H9 (cell line): ENCODE measurements at regions not wholly inside any gene's neighbourhood (a gene's known extent, or its start where the extent isn't known, plus 50 kb on each side); places are given as distances from the start of the nearest gene placed in this dataset.

ENCODE experiments used
- DNase-seq: peaks from one replicate; pipeline ENCODE4 v3.0.0-alpha.2; 2017
- H2AFZ ChIP-seq: one replicate; pipeline ENCODE4 v1.6.1; 2013; ENCODE audit warnings: mild to moderate bottlenecking, low read length, control low read depth, moderate library complexity
- H2AK5ac ChIP-seq: 2 replicates; pipeline ENCODE4 v1.6.1; 2013; ENCODE audit warnings: low read length, control low read depth, mixed read lengths; ENCODE audit not compliant: insufficient read length
- H2BK120ac ChIP-seq: one replicate; pipeline ENCODE4 v1.6.1; 2013; ENCODE audit warnings: low read depth, mild to moderate bottlenecking, low read length, control low read depth, inconsistent platforms; ENCODE audit not compliant: poor library complexity, severe bottlenecking
- H2BK12ac ChIP-seq: 2 replicates; pipeline ENCODE4 v1.6.1; 2013; ENCODE audit warnings: low read length, control low read depth, mixed read lengths, low read depth; ENCODE audit not compliant: insufficient read length
- H2BK15ac ChIP-seq: 2 replicates; pipeline ENCODE4 v1.6.1; 2013; ENCODE audit warnings: low read depth, low read length, control low read depth
- H2BK20ac ChIP-seq: one replicate; pipeline ENCODE4 v1.6.1; 2013; ENCODE audit warnings: low read depth, mild to moderate bottlenecking, low read length, control low read depth, inconsistent platforms; ENCODE audit not compliant: poor library complexity, severe bottlenecking
- H2BK5ac ChIP-seq: 2 replicates; pipeline ENCODE4 v1.6.1; 2013; ENCODE audit warnings: low read length, control low read depth, mixed read lengths; ENCODE audit not compliant: insufficient read length
- H3K14ac ChIP-seq: 2 replicates; pipeline ENCODE4 v1.6.1; 2013; ENCODE audit warnings: low read length, control low read depth; ENCODE audit not compliant: insufficient read depth
- H3K18ac ChIP-seq: 2 replicates; pipeline ENCODE4 v1.6.1; 2013; ENCODE audit warnings: low read depth, mild to moderate bottlenecking, mixed read lengths, low read length, control low read depth; ENCODE audit not compliant: insufficient read length
- H3K23ac ChIP-seq: 2 replicates; pipeline ENCODE4 v1.6.1; 2013; ENCODE audit warnings: low read length, control low read depth, mixed read lengths, low read depth; ENCODE audit not compliant: insufficient read length
- H3K23me2 ChIP-seq: 2 replicates; pipeline ENCODE4 v1.6.1; 2013; ENCODE audit warnings: low read depth, mild to moderate bottlenecking, mixed read lengths, low read length, control low read depth; ENCODE audit not compliant: insufficient read length, poor library complexity, severe bottlenecking
- H3K27ac ChIP-seq: 2 replicates; pipeline ENCODE4 v1.5.1; 2013; ENCODE audit warnings: low read length, control low read depth, mixed read lengths, low read depth; ENCODE audit not compliant: insufficient read length
- H3K27me3 ChIP-seq: 2 replicates; pipeline ENCODE4 v1.6.1; 2013; ENCODE audit warnings: low read length, control low read depth, inconsistent platforms; ENCODE audit not compliant: insufficient read depth
- H3K4ac ChIP-seq: 2 replicates; pipeline ENCODE4 v1.6.1; 2013; ENCODE audit warnings: low read depth, mild to moderate bottlenecking, control low read depth, inconsistent platforms, low read length, moderate library complexity
- H3K4me1 ChIP-seq: 2 replicates; pipeline ENCODE4 v1.6.1; 2013; ENCODE audit warnings: low read length, control low read depth, inconsistent platforms; ENCODE audit not compliant: insufficient read depth
- H3K4me2 ChIP-seq: 2 replicates; pipeline ENCODE4 v1.6.1; 2013; ENCODE audit warnings: low read length, control low read depth, mixed read lengths; ENCODE audit not compliant: insufficient read length, insufficient read depth
- H3K56ac ChIP-seq: 2 replicates; pipeline ENCODE4 v1.6.1; 2013; ENCODE audit warnings: low read depth, mild to moderate bottlenecking, mixed read lengths, low read length, control low read depth; ENCODE audit not compliant: insufficient read length
- H3K79me1 ChIP-seq: 2 replicates; pipeline ENCODE4 v1.6.1; 2013; ENCODE audit warnings: low read depth, mild to moderate bottlenecking, moderate library complexity, low read length, control low read depth, inconsistent platforms; ENCODE audit not compliant: insufficient read depth, poor library complexity, severe bottlenecking
- H3K79me2 ChIP-seq: 2 replicates; pipeline ENCODE4 v1.6.1; 2013; ENCODE audit warnings: low read length, control low read depth, inconsistent platforms; ENCODE audit not compliant: insufficient read depth
- H3K9ac ChIP-seq: 2 replicates; pipeline ENCODE4 v1.6.1; 2013; ENCODE audit warnings: low read length, control low read depth, mixed read lengths; ENCODE audit not compliant: insufficient read length; ENCODE audit errors: extremely low read depth
- H3K9me3 ChIP-seq: one replicate; pipeline ENCODE4 v1.6.1; 2013; ENCODE audit warnings: low read depth, low read length, inconsistent platforms; ENCODE audit not compliant: control insufficient read depth
- H3T11ph ChIP-seq: one replicate; pipeline ENCODE4 v1.6.1; 2013; ENCODE audit warnings: mild to moderate bottlenecking, low read length, control low read depth, inconsistent platforms
- H4K20me1 ChIP-seq: one replicate; pipeline ENCODE4 v1.6.1; 2013; ENCODE audit not compliant: control insufficient read depth, insufficient read length, insufficient read depth
- H4K5ac ChIP-seq: 2 replicates; pipeline ENCODE4 v1.6.1; 2013; ENCODE audit warnings: low read depth, mild to moderate bottlenecking, mixed read lengths, low read length, control low read depth; ENCODE audit not compliant: insufficient read length
- H4K8ac ChIP-seq: replicated peaks from 2 replicates; pipeline ENCODE4 v1.6.1; 2013; ENCODE audit warnings: low read length, control low read depth, mixed read lengths, low read depth; ENCODE audit not compliant: insufficient read length
- H4K91ac ChIP-seq: 2 replicates; pipeline ENCODE4 v1.6.1; 2013; ENCODE audit warnings: low read depth, mild to moderate bottlenecking, moderate library complexity, mixed read lengths, low read length, control low read depth; ENCODE audit not compliant: insufficient read length
- H3K27ac Mint-ChIP-seq, 3 experiments: 2 replicates in 2 of 3; 3 replicates in 1 of 3; pipeline ENCODE4 v1.8.0; 2020 to 2021; ENCODE audit warnings: mixed read lengths in 3 of 3, mild to moderate bottlenecking in 1 of 3, moderate library complexity in 1 of 3
- H3K27me3 Mint-ChIP-seq: 2 replicates; pipeline ENCODE4 v1.8.0; 2021; ENCODE audit warnings: low read depth, mild to moderate bottlenecking, moderate library complexity, mixed read lengths
- H3K36me3 Mint-ChIP-seq, 3 experiments: 2 replicates in 2 of 3; 3 replicates in 1 of 3; pipeline ENCODE4 v1.8.0; 2020 to 2021; ENCODE audit warnings: low read depth in 3 of 3, mixed read lengths in 3 of 3; ENCODE audit not compliant: insufficient read depth in 1 of 3
- H3K4me1 Mint-ChIP-seq, 2 experiments: 2 replicates each; pipeline ENCODE4 v1.8.0; 2020; ENCODE audit warnings: mixed read lengths in 2 of 2
- H3K4me3 Mint-ChIP-seq, 2 experiments: 2 replicates in 1 of 2; 3 replicates in 1 of 2; pipeline ENCODE4 v1.8.0; 2020 to 2021; ENCODE audit warnings: mild to moderate bottlenecking in 2 of 2, mixed read lengths in 2 of 2, moderate library complexity in 1 of 2
- H3K9me3 Mint-ChIP-seq, 2 experiments: 2 replicates in 1 of 2; 3 replicates in 1 of 2; pipeline ENCODE4 v1.8.0; 2020; ENCODE audit warnings: mild to moderate bottlenecking in 2 of 2, mixed read lengths in 2 of 2, moderate library complexity in 1 of 2
- CTCF ChIP-seq: fragments of 200-600 bp; sonication (generic); conservative IDR thresholded peaks from 3 replicates; pipeline ENCODE4 v1.8.0; 2021; ENCODE audit warnings: antibody characterized with exemption, mild to moderate bottlenecking

- no peak for DNase-seq
- Histone ChIP-seq H2BK20ac (no peak overlapping the region), H4K91ac (no peak overlapping the region), H2AFZ (no peak overlapping the region), H2BK12ac (no peak overlapping the region), H3K4me2 (no peak overlapping the region), H3K9ac (no peak overlapping the region), H3K79me1 (no peaks in the 10 kb centered on the region), H3K56ac (no peak overlapping the region), H2AK5ac (no peak overlapping the region), H3K14ac (no peak overlapping the region), H4K8ac (no peak overlapping the region), H3K27ac (no peak overlapping the region), H2BK120ac (no peak overlapping the region), H3K23me2 (no peaks in the 10 kb centered on the region), H4K20me1 (no peaks in the 10 kb centered on the region), H4K5ac (no peak overlapping the region), H2BK5ac (no peak overlapping the region), H3T11ph (no peak overlapping the region), H3K9me3 (no peaks in the 10 kb centered on the region), H3K79me2 (no peaks in the 10 kb centered on the region), H3K27me3 (no peaks in the 10 kb centered on the region), H2BK15ac (no peak overlapping the region), H3K4me1 (no peaks in the 10 kb centered on the region), H3K23ac (no peak overlapping the region), H3K18ac (no peak overlapping the region), H3K4ac (no peak overlapping the region)
- Mint-ChIP-seq H3K4me1 (peaks cover 9 to 11% of the 10 kb centered on the region in 2 experiments), H3K9me3 (no peaks in the 10 kb centered on the region), H3K36me3 (no peaks in the 10 kb centered on the region), H3K27me3 (no peaks in the 10 kb centered on the region), H3K27ac (no peak overlapping the region), H3K4me3 (no peak overlapping the region)
- TF ChIP-seq CTCF: no peak
These were observed 401.9 kb upstream of the ROBO2 start for GRCh38 chr3:76638006-76638405.
